B cell (primary cell): ENCODE measurements at regions not wholly inside any gene's neighbourhood (a gene's known extent, or its start where the extent isn't known, plus 50 kb on each side); places are given as distances from the start of the nearest gene placed in this dataset.

Experiments used
- EZH2 ChIP-seq: IDR thresholded peaks from 2 replicates; pipeline ENCODE4 v1.6.1; 2012; ENCODE audit warnings: borderline replicate concordance, low read depth, mild to moderate bottlenecking, moderate library complexity, low read length; ENCODE audit not compliant: insufficient read depth, poor library complexity, severe bottlenecking
- TF ChIP-seq, protein P1 (sequence below): fragments of 200-600 bp; IDR thresholded peaks from one replicate; pipeline ENCODE4 v1.8.0; 2022; ENCODE audit warnings: antibody characterized with exemption, mild to moderate bottlenecking

DNA sequence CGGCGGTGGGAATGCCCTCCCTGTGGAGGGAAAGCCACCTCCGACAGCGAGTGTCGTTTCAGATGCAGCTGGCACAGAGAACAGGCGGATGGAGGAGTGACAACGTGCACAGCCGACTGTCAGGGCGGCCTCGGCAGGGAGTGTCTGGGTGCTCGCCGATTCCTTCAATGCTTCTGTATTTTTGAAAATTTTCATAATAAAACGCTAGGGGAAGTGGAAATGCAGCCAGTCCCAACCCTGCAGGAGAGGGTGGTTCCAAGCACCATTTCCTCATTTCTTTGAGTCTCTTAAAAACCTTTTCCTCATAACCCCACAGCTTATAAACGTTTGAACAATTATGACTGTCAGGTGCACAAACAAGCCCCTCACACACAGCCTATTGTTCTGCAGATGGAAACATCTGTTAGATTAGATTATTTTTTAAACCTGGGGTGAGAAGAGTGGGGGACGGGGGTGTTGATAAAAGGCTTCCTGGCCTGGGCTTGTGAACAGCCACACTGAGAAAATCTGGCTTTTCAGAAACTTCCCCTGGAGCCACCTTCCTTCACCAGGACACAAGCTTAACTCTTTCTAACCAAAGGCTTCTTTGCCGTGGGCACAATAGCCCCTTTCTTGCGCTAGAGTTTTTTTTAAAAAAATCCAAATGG lies 228.9 kb downstream of the ANKRD60 start:
- TF ChIP-seq, protein P1, sequence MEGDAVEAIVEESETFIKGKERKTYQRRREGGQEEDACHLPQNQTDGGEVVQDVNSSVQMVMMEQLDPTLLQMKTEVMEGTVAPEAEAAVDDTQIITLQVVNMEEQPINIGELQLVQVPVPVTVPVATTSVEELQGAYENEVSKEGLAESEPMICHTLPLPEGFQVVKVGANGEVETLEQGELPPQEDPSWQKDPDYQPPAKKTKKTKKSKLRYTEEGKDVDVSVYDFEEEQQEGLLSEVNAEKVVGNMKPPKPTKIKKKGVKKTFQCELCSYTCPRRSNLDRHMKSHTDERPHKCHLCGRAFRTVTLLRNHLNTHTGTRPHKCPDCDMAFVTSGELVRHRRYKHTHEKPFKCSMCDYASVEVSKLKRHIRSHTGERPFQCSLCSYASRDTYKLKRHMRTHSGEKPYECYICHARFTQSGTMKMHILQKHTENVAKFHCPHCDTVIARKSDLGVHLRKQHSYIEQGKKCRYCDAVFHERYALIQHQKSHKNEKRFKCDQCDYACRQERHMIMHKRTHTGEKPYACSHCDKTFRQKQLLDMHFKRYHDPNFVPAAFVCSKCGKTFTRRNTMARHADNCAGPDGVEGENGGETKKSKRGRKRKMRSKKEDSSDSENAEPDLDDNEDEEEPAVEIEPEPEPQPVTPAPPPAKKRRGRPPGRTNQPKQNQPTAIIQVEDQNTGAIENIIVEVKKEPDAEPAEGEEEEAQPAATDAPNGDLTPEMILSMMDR = no peak
- no peak for TF ChIP-seq EZH2
